HG03064 (cell line): ENCODE measurements at regions not wholly inside any gene's neighbourhood (a gene's known extent, or its start where the extent isn't known, plus 50 kb on each side); places are given as distances from the start of the nearest gene placed in this dataset.

Experiments
- ATAC-seq: cut with Tn5 transposase; IDR thresholded peaks from one replicate; pipeline ENCODE4 v1.9.1; 2021; ENCODE audit warnings: low read depth; ENCODE audit not compliant: unreplicated experiment

GRCh38 chr21:18460979-18461378 is 57.4 kb upstream of the TMPRSS15 start:
- ATAC-seq, result no peak

GRCh38 chr21:18461743-18462142 is 58.2 kb upstream of the TMPRSS15 start:
- no peak for ATAC-seq

- ATAC-seq, result peak; percentile 64
Measured at GRCh38 chr21:18467715-18468114, 64.1 kb upstream of the TMPRSS15 start.

- ATAC-seq, result no peak
Measured at GRCh38 chr21:18468790-18469189, 65.2 kb upstream of the TMPRSS15 start.

GRCh38 chr21:18476639-18477038 is 73.1 kb upstream of the TMPRSS15 start:
- no peak for ATAC-seq

GRCh38 chr21:18477043-18477442 is 73.5 kb upstream of the TMPRSS15 start:
- ATAC-seq, result no peak

- ATAC-seq, result no peak
Measured at GRCh38 chr21:18478513-18478912, 74.9 kb upstream of the TMPRSS15 start.

- no peak for ATAC-seq
Measured at GRCh38 chr21:18488252-18488651, 84.7 kb upstream of the TMPRSS15 start.

GRCh38 chr21:18493422-18493821 is 89.8 kb upstream of the TMPRSS15 start:
- no peak for ATAC-seq

GRCh38 chr21:18495523-18495922 is 91.9 kb upstream of the TMPRSS15 start:
- ATAC-seq, result no peak

- no peak for ATAC-seq
Measured at GRCh38 chr21:18498431-18498830, 94.8 kb upstream of the TMPRSS15 start.

GRCh38 chr21:18499761-18500376 is 96.3 kb upstream of the TMPRSS15 start:
- ATAC-seq, result no peak

GRCh38 chr21:18518054-18518481 is 114.5 kb upstream of the TMPRSS15 start:
- no peak for ATAC-seq

GRCh38 chr21:18521204-18521603 is 117.6 kb upstream of the TMPRSS15 start:
- no peak for ATAC-seq

- ATAC-seq, result no peak
Measured at GRCh38 chr21:18522181-18522972, 118.8 kb upstream of the TMPRSS15 start.

- ATAC-seq, result no peak
Measured at GRCh38 chr21:18524097-18524880, 120.7 kb upstream of the TMPRSS15 start.

- ATAC-seq, result no peak
Measured at GRCh38 chr21:18529254-18529653, 125.7 kb upstream of the TMPRSS15 start.

GRCh38 chr21:18542081-18542480 is 138.5 kb upstream of the TMPRSS15 start:
- no peak for ATAC-seq

- ATAC-seq, result no peak
Measured at GRCh38 chr21:18545908-18546307, 142.3 kb upstream of the TMPRSS15 start.

GRCh38 chr21:18547347-18547746 is 143.8 kb upstream of the TMPRSS15 start:
- ATAC-seq, result no peak

GRCh38 chr21:18548249-18548648 is 144.7 kb upstream of the TMPRSS15 start:
- ATAC-seq, result no peak
